GM12801 (cell line): ENCODE measurements at regions not wholly inside any gene's neighbourhood (a gene's known extent, or its start where the extent isn't known, plus 50 kb on each side); places are given as distances from the start of the nearest gene placed in this dataset.

Source experiments
- CTCF ChIP-seq: IDR thresholded peaks from one replicate; pipeline ENCODE4 v1.5.1; 2011; ENCODE audit warnings: control low read depth; ENCODE audit not compliant: insufficient read length; ENCODE audit errors: extremely low read depth

GRCh38 chr20:10978713-10979112 is 304.9 kb upstream of the JAG1 start:
- TF ChIP-seq CTCF: no peak

- no peak for TF ChIP-seq CTCF
These were observed 308.9 kb upstream of the JAG1 start for GRCh38 chr20:10982692-10983091.

- TF ChIP-seq CTCF: no peak
These were observed 310.5 kb upstream of the JAG1 start for GRCh38 chr20:10984294-10984693.

- no peak for TF ChIP-seq CTCF
These were observed 311.1 kb upstream of the JAG1 start for GRCh38 chr20:10984913-10985312.

GRCh38 chr20:10985536-10985935 is 311.7 kb upstream of the JAG1 start:
- no peak for TF ChIP-seq CTCF

- TF ChIP-seq CTCF: no peak
These were observed 312.8 kb upstream of the JAG1 start for GRCh38 chr20:10986586-10986985.

GRCh38 chr20:10987651-10988383 is 314.0 kb upstream of the JAG1 start:
- no peak for TF ChIP-seq CTCF
